ENCODE measurements at regions not wholly inside any gene's neighbourhood (a gene's known extent, or its start where the extent isn't known, plus 50 kb on each side); places are given as distances from the start of the nearest gene placed in this dataset.
"Not testable (repeated sequence)": the region's sequence is repeated elsewhere in the genome, so short reads cannot be mapped to it uniquely, and the experiment has no call there.

DNA sequence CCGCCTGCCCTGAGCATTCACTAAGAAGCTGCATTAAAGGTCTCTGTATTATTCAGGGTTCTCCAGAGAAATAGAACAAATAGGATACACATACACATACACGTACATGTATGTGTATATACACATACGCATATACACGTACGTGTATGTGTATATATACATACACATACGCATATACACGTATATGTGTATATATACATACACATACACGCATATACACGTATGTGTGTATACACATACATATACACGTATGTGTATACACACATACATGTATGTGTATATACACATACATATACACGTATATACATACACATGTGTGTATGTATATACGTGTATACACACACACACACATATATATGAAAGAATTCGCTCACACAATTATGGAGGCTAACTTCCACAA, 108.9 kb upstream of the BARHL2 start:
- DNase-seq (ENCODE audit: low read depth): no peak
- TF ChIP-seq, protein P1, sequence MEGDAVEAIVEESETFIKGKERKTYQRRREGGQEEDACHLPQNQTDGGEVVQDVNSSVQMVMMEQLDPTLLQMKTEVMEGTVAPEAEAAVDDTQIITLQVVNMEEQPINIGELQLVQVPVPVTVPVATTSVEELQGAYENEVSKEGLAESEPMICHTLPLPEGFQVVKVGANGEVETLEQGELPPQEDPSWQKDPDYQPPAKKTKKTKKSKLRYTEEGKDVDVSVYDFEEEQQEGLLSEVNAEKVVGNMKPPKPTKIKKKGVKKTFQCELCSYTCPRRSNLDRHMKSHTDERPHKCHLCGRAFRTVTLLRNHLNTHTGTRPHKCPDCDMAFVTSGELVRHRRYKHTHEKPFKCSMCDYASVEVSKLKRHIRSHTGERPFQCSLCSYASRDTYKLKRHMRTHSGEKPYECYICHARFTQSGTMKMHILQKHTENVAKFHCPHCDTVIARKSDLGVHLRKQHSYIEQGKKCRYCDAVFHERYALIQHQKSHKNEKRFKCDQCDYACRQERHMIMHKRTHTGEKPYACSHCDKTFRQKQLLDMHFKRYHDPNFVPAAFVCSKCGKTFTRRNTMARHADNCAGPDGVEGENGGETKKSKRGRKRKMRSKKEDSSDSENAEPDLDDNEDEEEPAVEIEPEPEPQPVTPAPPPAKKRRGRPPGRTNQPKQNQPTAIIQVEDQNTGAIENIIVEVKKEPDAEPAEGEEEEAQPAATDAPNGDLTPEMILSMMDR (IDR thresholded peaks at IDR 0.05; ENCODE audit: insufficient read depth, low read depth, low read length, missing control alignments): no peak
- H3K4me3 ChIP-seq (ENCODE audit: low read depth, low read length): no peak overlapping the region

GRCh38 chr1:90824551-90824950, 107.4 kb upstream of the BARHL2 start:
- H3K4me3 ChIP-seq (ENCODE audit: low read depth, low read length): no peak overlapping the region
- DNase-seq (ENCODE audit: low read depth): no peak
- TF ChIP-seq, protein P1 (IDR thresholded peaks at IDR 0.05; ENCODE audit: insufficient read depth, low read depth, low read length, missing control alignments): no peak

- TF ChIP-seq, protein P1 (IDR thresholded peaks at IDR 0.05; ENCODE audit: insufficient read depth, low read depth, low read length, missing control alignments): no peak
- no peak overlapping the region for H3K4me3 ChIP-seq (ENCODE audit: low read depth, low read length)
- DNase-seq (ENCODE audit: low read depth): no peak
Measured at GRCh38 chr1:90823686-90824085, 106.6 kb upstream of the BARHL2 start.

GRCh38 chr1:90821788-90822359, 104.8 kb upstream of the BARHL2 start:
- no peak overlapping the region for H3K4me3 ChIP-seq (ENCODE audit: low read depth, low read length)
- peak; percentile 51 for DNase-seq (ENCODE audit: low read depth)
- TF ChIP-seq, protein P1 (IDR thresholded peaks at IDR 0.05; ENCODE audit: insufficient read depth, low read depth, low read length, missing control alignments): no peak

DNA sequence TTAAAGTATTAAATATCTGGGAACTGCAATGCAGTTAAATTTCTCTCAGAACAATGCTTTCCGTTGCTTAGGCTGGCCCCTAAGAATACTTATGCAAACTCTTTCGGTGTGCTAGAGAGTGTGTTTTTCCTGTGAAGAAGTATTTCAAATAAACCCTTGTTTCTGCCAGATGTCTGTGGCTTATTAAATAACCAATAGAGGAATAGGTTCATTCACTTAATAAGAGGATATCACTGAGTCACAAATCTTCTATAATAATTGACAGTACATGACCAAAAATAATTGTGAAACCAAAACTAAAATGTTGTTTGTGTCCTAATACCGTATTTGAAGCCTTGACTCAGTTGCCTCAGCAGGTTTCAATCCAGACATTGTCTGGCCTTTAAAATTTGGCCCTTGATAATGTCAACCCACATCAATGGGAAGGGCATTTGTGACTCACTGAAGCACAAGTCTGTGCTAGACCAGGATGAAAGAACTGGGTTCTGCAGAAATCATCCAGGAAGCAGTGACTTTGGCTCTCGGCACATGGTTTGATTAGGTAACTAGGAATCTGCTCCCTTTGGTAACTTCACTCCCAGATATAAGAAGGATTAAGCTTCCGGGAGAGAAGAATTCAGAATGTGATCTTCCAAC, 104.2 kb upstream of the BARHL2 start:
- H3K4me3 ChIP-seq (ENCODE audit: low read depth, low read length): no peak overlapping the region
- DNase-seq (ENCODE audit: low read depth): no peak
- TF ChIP-seq, protein P1 (IDR thresholded peaks at IDR 0.05; ENCODE audit: insufficient read depth, low read depth, low read length, missing control alignments): no peak

GRCh38 chr1:90820745-90821144, 103.6 kb upstream of the BARHL2 start:
- TF ChIP-seq, protein P1 (IDR thresholded peaks at IDR 0.05; ENCODE audit: insufficient read depth, low read depth, low read length, missing control alignments): no peak
- no peak for DNase-seq (ENCODE audit: low read depth)
- H3K4me3 ChIP-seq (ENCODE audit: low read depth, low read length): no peak overlapping the region

- H3K4me3 ChIP-seq (ENCODE audit: low read depth, low read length): no peak overlapping the region
- TF ChIP-seq, protein P1 (IDR thresholded peaks at IDR 0.05; ENCODE audit: insufficient read depth, low read depth, low read length, missing control alignments): no peak
- DNase-seq (ENCODE audit: low read depth): no peak
Measured at GRCh38 chr1:90817399-90817798, 100.3 kb upstream of the BARHL2 start.

DNA sequence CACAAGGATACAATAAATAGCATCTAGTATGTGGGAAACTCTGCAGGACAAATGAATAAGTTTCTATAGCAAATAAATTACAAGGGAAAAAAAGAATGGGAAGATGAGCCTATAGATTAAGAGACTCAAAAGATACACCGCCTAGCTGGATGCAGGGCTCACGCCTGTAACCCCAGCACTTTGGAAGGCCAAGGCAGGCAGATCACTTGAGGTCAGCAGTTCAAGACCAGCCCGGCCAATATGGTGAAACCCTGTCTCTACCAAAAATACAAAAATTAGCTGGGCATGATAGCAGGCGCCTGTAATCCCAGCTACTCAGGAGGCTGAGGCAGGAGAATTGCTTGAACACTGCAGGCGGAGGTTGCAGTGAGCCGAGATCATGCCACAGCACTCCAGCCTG, 95.1 kb upstream of the BARHL2 start:
- DNase-seq (ENCODE audit: low read depth); H3K4me3 ChIP-seq (ENCODE audit: low read depth, low read length): not testable (repeated sequence)

GRCh38 chr1:90811444-90811950, 94.4 kb upstream of the BARHL2 start:
- not testable (repeated sequence) for H3K4me3 ChIP-seq (ENCODE audit: low read depth, low read length); DNase-seq (ENCODE audit: low read depth)

Data from GM12865 (cell line).